Lower leg skin (tissue), 4 donors: ENCODE measurements at regions not wholly inside any gene's neighbourhood (a gene's known extent, or its start where the extent isn't known, plus 50 kb on each side); places are given as distances from the start of the nearest gene placed in this dataset.

Experiments used
- DNase-seq, 2 donors: peaks; one replicate each; pipeline ENCODE4 v3.0.0-alpha.2; 2019; ENCODE audit warnings: low spot score in 2 of 2
- H3K4me3 ChIP-seq: fragments of 200-600 bp; sonication (generic); 2 replicates; pipeline ENCODE4 v1.5.1; 2017; ENCODE audit warnings: mild to moderate bottlenecking, low read depth; ENCODE audit not compliant: poor library complexity, severe bottlenecking
- CTCF ChIP-seq, 3 donors: fragments of 450-650 bp; IDR thresholded peaks; one replicate each; pipeline ENCODE4 v1.5.1; 2016; ENCODE audit warnings: antibody characterized with exemption in 3 of 3, mild to moderate bottlenecking in 3 of 3, moderate library complexity in 2 of 3
- POLR2A ChIP-seq, 2 donors: fragments of 450-650 bp; IDR thresholded peaks; one replicate each; pipeline ENCODE4 v1.6.1; 2016 to 2017; ENCODE audit warnings: antibody characterized with exemption in 2 of 2, mild to moderate bottlenecking in 1 of 2, moderate library complexity in 1 of 2
- WGBS, 2 donors: methylation state at CpG; one replicate each; pipeline ENCODE4 v1.1.5; 2018; 5-methylcytosine and 5-hydroxymethylcytosine counted together
- intact Hi-C: fragments of 100-400 bp; cut with DNase I; formaldehyde crosslinking; loops from one replicate; pipeline ENCODE4 v1.15.0; 2023; ENCODE audit warnings: low total_unique reads

- intact Hi-C loops = no loop called here
- DNase-seq = no peak
- no peak overlapping the region for H3K4me3 ChIP-seq
- 87% methylated on average over 1 of the region's 1 CpG; no CpG with 5 or more reads in 1 of the 2 donors for WGBS, 2 donors
- TF ChIP-seq CTCF (IDR thresholded peaks at IDR 0.05) (no peak), POLR2A (IDR thresholded peaks at IDR 0.05) (no peak)
Observed at GRCh38 chr3:162879021-162879562, 1382.5 kb downstream of the OTOL1 start.

- WGBS, 2 donors = 73% methylated on average over 2 of the region's 2 CpGs; no CpG with 5 or more reads in 1 of the 2 donors
- intact Hi-C loops = no loop called here
- no peak for DNase-seq
- TF ChIP-seq POLR2A (IDR thresholded peaks at IDR 0.05) = no peak
- no peak for TF ChIP-seq CTCF (IDR thresholded peaks at IDR 0.05)
- no peak overlapping the region for H3K4me3 ChIP-seq
Observed at GRCh38 chr3:162884373-162884772, 1387.8 kb downstream of the OTOL1 start.

- H3K4me3 ChIP-seq = no peak overlapping the region
- 48% methylated on average over 6 of the region's 6 CpGs; no CpG with 5 or more reads in 1 of the 2 donors for WGBS, 2 donors
- no peak for DNase-seq
- TF ChIP-seq CTCF (IDR thresholded peaks at IDR 0.05) = no peak
- TF ChIP-seq POLR2A (IDR thresholded peaks at IDR 0.05) = no peak
- intact Hi-C loops = no loop called here
Observed at GRCh38 chr3:162892921-162893793, 1396.5 kb downstream of the OTOL1 start.

- intact Hi-C loops = no loop called here
- DNase-seq = no peak
- H3K4me3 ChIP-seq = no peak overlapping the region
- no peak for TF ChIP-seq POLR2A (IDR thresholded peaks at IDR 0.05)
- no peak for TF ChIP-seq CTCF (IDR thresholded peaks at IDR 0.05)
Observed at GRCh38 chr3:162897291-162897690, 1400.7 kb downstream of the OTOL1 start.

- 55 to 78% methylated on average over 2 of the region's 2 CpGs for WGBS, 2 donors
- no peak overlapping the region for H3K4me3 ChIP-seq
- TF ChIP-seq POLR2A (IDR thresholded peaks at IDR 0.05) (no peak), CTCF (IDR thresholded peaks at IDR 0.05) (no peak)
- intact Hi-C loops = no loop called here
- no peak for DNase-seq
Observed at GRCh38 chr3:162932503-162932902, 1435.9 kb downstream of the OTOL1 start.
